ENCODE measurements at regions not wholly inside any gene's neighbourhood (a gene's known extent, or its start where the extent isn't known, plus 50 kb on each side); places are given as distances from the start of the nearest gene placed in this dataset.

DNA sequence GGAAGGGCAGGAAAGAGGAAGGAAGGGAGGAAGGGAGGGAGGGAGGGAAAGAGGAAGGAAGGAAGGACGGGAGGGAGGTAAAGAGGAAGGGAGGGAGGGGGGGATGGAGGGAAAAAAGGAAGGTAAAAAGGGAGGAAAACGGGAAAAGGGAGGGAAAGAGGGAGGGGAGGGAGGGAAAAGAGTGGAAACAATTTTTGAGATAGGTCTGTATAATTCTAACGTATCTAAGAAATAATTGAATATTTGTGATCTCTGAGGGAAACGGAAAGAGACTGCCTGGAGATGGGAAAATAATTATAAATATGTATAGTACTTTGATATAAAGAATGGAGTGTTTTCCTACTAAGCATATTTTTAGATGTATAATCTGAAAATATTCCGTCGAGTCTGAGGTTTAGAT, 158.2 kb upstream of the FOXK1 start:
- no peak for TF ChIP-seq REST (IDR thresholded peaks at IDR 0.05; ENCODE audit: borderline replicate concordance)
- TF ChIP-seq EZH2 (IDR thresholded peaks at IDR 0.05; ENCODE audit: borderline replicate concordance, insufficient read depth, low read length, poor library complexity, severe bottlenecking): no peak
- TF ChIP-seq POLR2AphosphoS5 (IDR thresholded peaks at IDR 0.05): no peak
- no peak for TF ChIP-seq SMC3 (conservative IDR thresholded peaks at IDR 0.05; ENCODE audit: poor library complexity)
- no peak for TF ChIP-seq TAF1 (IDR thresholded peaks at IDR 0.05; ENCODE audit: low read depth)
- TF ChIP-seq, protein P1, sequence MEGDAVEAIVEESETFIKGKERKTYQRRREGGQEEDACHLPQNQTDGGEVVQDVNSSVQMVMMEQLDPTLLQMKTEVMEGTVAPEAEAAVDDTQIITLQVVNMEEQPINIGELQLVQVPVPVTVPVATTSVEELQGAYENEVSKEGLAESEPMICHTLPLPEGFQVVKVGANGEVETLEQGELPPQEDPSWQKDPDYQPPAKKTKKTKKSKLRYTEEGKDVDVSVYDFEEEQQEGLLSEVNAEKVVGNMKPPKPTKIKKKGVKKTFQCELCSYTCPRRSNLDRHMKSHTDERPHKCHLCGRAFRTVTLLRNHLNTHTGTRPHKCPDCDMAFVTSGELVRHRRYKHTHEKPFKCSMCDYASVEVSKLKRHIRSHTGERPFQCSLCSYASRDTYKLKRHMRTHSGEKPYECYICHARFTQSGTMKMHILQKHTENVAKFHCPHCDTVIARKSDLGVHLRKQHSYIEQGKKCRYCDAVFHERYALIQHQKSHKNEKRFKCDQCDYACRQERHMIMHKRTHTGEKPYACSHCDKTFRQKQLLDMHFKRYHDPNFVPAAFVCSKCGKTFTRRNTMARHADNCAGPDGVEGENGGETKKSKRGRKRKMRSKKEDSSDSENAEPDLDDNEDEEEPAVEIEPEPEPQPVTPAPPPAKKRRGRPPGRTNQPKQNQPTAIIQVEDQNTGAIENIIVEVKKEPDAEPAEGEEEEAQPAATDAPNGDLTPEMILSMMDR (IDR thresholded peaks at IDR 0.05; ENCODE audit: poor library complexity, severe bottlenecking): no peak
- no peak for TF ChIP-seq MXI1 (conservative IDR thresholded peaks at IDR 0.05; ENCODE audit: poor library complexity, severe bottlenecking)
- no peak for TF ChIP-seq RAD21 (conservative IDR thresholded peaks at IDR 0.05)

GRCh38 chr7:4525884-4526283, 156.2 kb upstream of the FOXK1 start:
- no peak for TF ChIP-seq RAD21 (conservative IDR thresholded peaks at IDR 0.05)
- TF ChIP-seq EP300 (conservative IDR thresholded peaks at IDR 0.05; ENCODE audit: poor library complexity, severe bottlenecking): no peak
- TF ChIP-seq SMC3 (conservative IDR thresholded peaks at IDR 0.05; ENCODE audit: poor library complexity): no peak
- no peak for TF ChIP-seq EZH2 (IDR thresholded peaks at IDR 0.05; ENCODE audit: borderline replicate concordance, insufficient read depth, low read length, poor library complexity, severe bottlenecking)
- no peak for TF ChIP-seq TAF1 (IDR thresholded peaks at IDR 0.05; ENCODE audit: low read depth)
- TF ChIP-seq MXI1 (conservative IDR thresholded peaks at IDR 0.05; ENCODE audit: poor library complexity, severe bottlenecking): no peak
- TF ChIP-seq POLR2AphosphoS5 (IDR thresholded peaks at IDR 0.05): no peak
- TF ChIP-seq REST (IDR thresholded peaks at IDR 0.05; ENCODE audit: borderline replicate concordance): no peak
- no peaks in the 10 kb centered on the region for H3F3A ChIP-seq (ENCODE audit: insufficient read depth, low read length, poor library complexity, severe bottlenecking)
- H3K79me2 ChIP-seq (replicated peaks; ENCODE audit: insufficient read depth, low read length): no peaks in the 10 kb centered on the region
- no peak overlapping the region for H3K27ac ChIP-seq (ENCODE audit: low read length)
- H3K27me3 ChIP-seq (ENCODE audit: insufficient read depth, low read depth, low read length): no peaks in the 10 kb centered on the region
- no peaks in the 10 kb centered on the region for H4K20me1 ChIP-seq (ENCODE audit: insufficient read depth)
- H3K9me2 ChIP-seq (ENCODE audit: insufficient read depth, low read length): no peaks in the 10 kb centered on the region
- no peak overlapping the region for H3K9ac ChIP-seq (ENCODE audit: low read length)
- no peak overlapping the region for H2AFZ ChIP-seq (ENCODE audit: low read depth, low read length)
- no peak overlapping the region for H3K4me3 ChIP-seq (ENCODE audit: low read length)
- H3K9me3 ChIP-seq (ENCODE audit: low read length): no peaks in the 10 kb centered on the region
- no peaks in the 10 kb centered on the region for H3K36me3 ChIP-seq (ENCODE audit: insufficient read depth, low read length)
- H3K4me2 ChIP-seq (ENCODE audit: low read length): no peak overlapping the region

More for the DNA sequence above, 158.2 kb upstream of the FOXK1 start:
- Histone ChIP-seq H2AFZ (ENCODE audit: low read depth, low read length) (no peak overlapping the region), H3K27me3 (ENCODE audit: insufficient read depth, low read depth, low read length) (no peaks in the 10 kb centered on the region), H3K4me2 (ENCODE audit: low read length) (no peak overlapping the region), H3K27ac (ENCODE audit: low read length) (no peak overlapping the region), H3K4me3 (ENCODE audit: low read length) (no peak overlapping the region), H3K36me3 (ENCODE audit: insufficient read depth, low read length) (no peaks in the 10 kb centered on the region), H3K9me3 (ENCODE audit: low read length) (no peaks in the 10 kb centered on the region), H4K20me1 (ENCODE audit: insufficient read depth) (no peaks in the 10 kb centered on the region), H3K79me2 (replicated peaks; ENCODE audit: insufficient read depth, low read length) (no peaks in the 10 kb centered on the region), H3F3A (ENCODE audit: insufficient read depth, low read length, poor library complexity, severe bottlenecking) (no peaks in the 10 kb centered on the region), H3K9me2 (ENCODE audit: insufficient read depth, low read length) (no peaks in the 10 kb centered on the region), H3K9ac (ENCODE audit: low read length) (no peak overlapping the region)

Measured in neural cell (in vitro differentiated cells).